ENCODE measurements at regions not wholly inside any gene's neighbourhood (a gene's known extent, or its start where the extent isn't known, plus 50 kb on each side); places are given as distances from the start of the nearest gene placed in this dataset.
A peak's percentile ranks its signal among the peaks of the same experiment; 100 is the strongest.

GRCh38 chr1:239924741-239925350 is 166.8 kb upstream of the FMN2 start:
- DNase-seq (ENCODE audit: low read depth in 2 of 2), result no peak

- DNase-seq (ENCODE audit: low read depth in 2 of 2), result no peak
Observed at GRCh38 chr1:239926184-239926583, 165.5 kb upstream of the FMN2 start.

- no peak for DNase-seq (ENCODE audit: low read depth in 2 of 2)
Observed at GRCh38 chr1:239929317-239929716, 162.4 kb upstream of the FMN2 start.

GRCh38 chr1:239930686-239931262 is 160.9 kb upstream of the FMN2 start:
- no peak for DNase-seq (ENCODE audit: low read depth in 2 of 2)

- DNase-seq (ENCODE audit: low read depth in 2 of 2), result no peak
Observed at GRCh38 chr1:239931341-239931740, 160.3 kb upstream of the FMN2 start.

GRCh38 chr1:239939602-239940001 is 152.1 kb upstream of the FMN2 start:
- no peak for DNase-seq (ENCODE audit: low read depth in 2 of 2)

GRCh38 chr1:239943761-239944160 is 147.9 kb upstream of the FMN2 start:
- DNase-seq (ENCODE audit: low read depth in 2 of 2), result no peak

- DNase-seq (ENCODE audit: low read depth in 2 of 2), result no peak
Observed at GRCh38 chr1:239944666-239945065, 147.0 kb upstream of the FMN2 start.

- no peak for DNase-seq (ENCODE audit: low read depth in 2 of 2)
Observed at GRCh38 chr1:239947801-239948200, 143.9 kb upstream of the FMN2 start.

GRCh38 chr1:239951511-239952140 is 140.1 kb upstream of the FMN2 start:
- peak in 1 of 2 experiments; percentile 45 for DNase-seq (ENCODE audit: low read depth in 2 of 2)

GRCh38 chr1:239952348-239953308 is 139.1 kb upstream of the FMN2 start:
- peak in 1 of 2 experiments; percentile 6 for DNase-seq (ENCODE audit: low read depth in 2 of 2)

- DNase-seq (ENCODE audit: low read depth in 2 of 2), result no peak
Observed at GRCh38 chr1:239954836-239955235, 136.8 kb upstream of the FMN2 start.

- DNase-seq (ENCODE audit: low read depth in 2 of 2), result no peak
Observed at GRCh38 chr1:239955431-239955830, 136.3 kb upstream of the FMN2 start.

GRCh38 chr1:239956263-239956662 is 135.4 kb upstream of the FMN2 start:
- DNase-seq (ENCODE audit: low read depth in 2 of 2), result no peak

GRCh38 chr1:239958063-239958462 is 133.6 kb upstream of the FMN2 start:
- DNase-seq (ENCODE audit: low read depth in 2 of 2), result no peak

- no peak for DNase-seq (ENCODE audit: low read depth in 2 of 2)
Observed at GRCh38 chr1:239960366-239960765, 131.3 kb upstream of the FMN2 start.

- DNase-seq (ENCODE audit: low read depth in 2 of 2), result no peak
Observed at GRCh38 chr1:239963856-239964255, 127.8 kb upstream of the FMN2 start.

GRCh38 chr1:239976130-239976968 is 115.3 kb upstream of the FMN2 start:
- DNase-seq (ENCODE audit: low read depth in 2 of 2), result peak in 1 of 2 experiments; percentile 41

- DNase-seq (ENCODE audit: low read depth in 2 of 2), result no peak
Observed at GRCh38 chr1:239977416-239977815, 114.3 kb upstream of the FMN2 start.

- no peak for DNase-seq (ENCODE audit: low read depth in 2 of 2)
Observed at GRCh38 chr1:239979456-239979855, 112.2 kb upstream of the FMN2 start.

GRCh38 chr1:239982762-239983161 is 108.9 kb upstream of the FMN2 start:
- DNase-seq (ENCODE audit: low read depth in 2 of 2), result no peak
